HUES6 (cell line): ENCODE measurements at regions not wholly inside any gene's neighbourhood (a gene's known extent, or its start where the extent isn't known, plus 50 kb on each side); places are given as distances from the start of the nearest gene placed in this dataset.
"Not testable (repeated sequence)": the region's sequence is repeated elsewhere in the genome, so short reads cannot be mapped to it uniquely, and the experiment has no call there.

Experiments
- H3K27ac ChIP-seq: 2 replicates; pipeline ENCODE4 v1.7.0; 2013; ENCODE audit warnings: low read depth, mild to moderate bottlenecking, low read length, inconsistent platforms
- H3K27me3 ChIP-seq: 2 replicates; pipeline ENCODE4 v1.6.1; 2013; ENCODE audit warnings: low read length; ENCODE audit not compliant: control insufficient read depth, insufficient read depth
- H3K36me3 ChIP-seq: 2 replicates; pipeline ENCODE4 v1.6.1; 2013; ENCODE audit warnings: low read length; ENCODE audit not compliant: control insufficient read depth, insufficient read depth
- H3K4me1 ChIP-seq: 2 replicates; pipeline ENCODE4 v1.6.1; 2013; ENCODE audit warnings: low read length; ENCODE audit not compliant: control insufficient read depth, insufficient read depth
- H3K4me3 ChIP-seq: 2 replicates; pipeline ENCODE4 v1.5.1; 2013; ENCODE audit warnings: low read depth, low read length
- H3K9ac ChIP-seq: one replicate; pipeline ENCODE4 v1.6.1; 2013; ENCODE audit warnings: mild to moderate bottlenecking, low read length
- H3K9me3 ChIP-seq: 2 replicates; pipeline ENCODE4 v1.6.1; 2013; ENCODE audit warnings: low read depth, low read length; ENCODE audit not compliant: control insufficient read depth, insufficient read depth

GRCh38 chr2:67777836-67778429 is 284.9 kb downstream of the C1D start:
- Histone ChIP-seq H3K4me1 (no peaks in the 10 kb centered on the region), H3K9me3 (no peaks in the 10 kb centered on the region), H3K9ac (no peak overlapping the region), H3K36me3 (no peaks in the 10 kb centered on the region), H3K4me3 (no peak overlapping the region), H3K27me3 (no peaks in the 10 kb centered on the region), H3K27ac (no peak overlapping the region)

GRCh38 chr2:67780841-67781240 is 282.0 kb downstream of the C1D start:
- H3K4me3 ChIP-seq, H3K27me3 ChIP-seq, H3K9me3 ChIP-seq, H3K4me1 ChIP-seq, H3K9ac ChIP-seq, H3K36me3 ChIP-seq, H3K27ac ChIP-seq: not testable (repeated sequence)

GRCh38 chr2:67782443-67782842 is 280.4 kb downstream of the C1D start:
- no peaks in the 10 kb centered on the region for H3K4me1 ChIP-seq
- no peak overlapping the region for H3K27ac ChIP-seq
- H3K36me3 ChIP-seq: no peaks in the 10 kb centered on the region
- no peak overlapping the region for H3K9ac ChIP-seq
- no peaks in the 10 kb centered on the region for H3K9me3 ChIP-seq
- no peak overlapping the region for H3K4me3 ChIP-seq
- H3K27me3 ChIP-seq: no peaks in the 10 kb centered on the region

- Histone ChIP-seq H3K9me3 (no peaks in the 10 kb centered on the region), H3K4me3 (no peak overlapping the region), H3K9ac (no peak overlapping the region), H3K36me3 (no peaks in the 10 kb centered on the region), H3K27me3 (no peaks in the 10 kb centered on the region), H3K27ac (no peak overlapping the region), H3K4me1 (no peaks in the 10 kb centered on the region)
Observed at GRCh38 chr2:67783026-67783425, 279.8 kb downstream of the C1D start.

- H3K9ac ChIP-seq: no peak overlapping the region
- H3K4me1 ChIP-seq: no peaks in the 10 kb centered on the region
- no peaks in the 10 kb centered on the region for H3K27me3 ChIP-seq
- H3K27ac ChIP-seq: no peak overlapping the region
- no peak overlapping the region for H3K4me3 ChIP-seq
- no peaks in the 10 kb centered on the region for H3K36me3 ChIP-seq
- H3K9me3 ChIP-seq: no peaks in the 10 kb centered on the region
Observed at GRCh38 chr2:67790622-67791021, 272.2 kb downstream of the C1D start.

GRCh38 chr2:67792191-67792590 is 270.6 kb downstream of the C1D start:
- H3K4me1 ChIP-seq: no peaks in the 10 kb centered on the region
- no peaks in the 10 kb centered on the region for H3K9me3 ChIP-seq
- H3K4me3 ChIP-seq: no peak overlapping the region
- H3K9ac ChIP-seq: no peak overlapping the region
- no peaks in the 10 kb centered on the region for H3K36me3 ChIP-seq
- no peaks in the 10 kb centered on the region for H3K27me3 ChIP-seq
- no peak overlapping the region for H3K27ac ChIP-seq

- Histone ChIP-seq H3K27me3 (no peaks in the 10 kb centered on the region), H3K9ac (no peak overlapping the region), H3K4me3 (no peak overlapping the region), H3K27ac (no peak overlapping the region), H3K36me3 (no peaks in the 10 kb centered on the region), H3K4me1 (no peaks in the 10 kb centered on the region), H3K9me3 (no peaks in the 10 kb centered on the region)
Observed at GRCh38 chr2:67792681-67793091, 270.1 kb downstream of the C1D start.

- no peak overlapping the region for H3K9ac ChIP-seq
- H3K9me3 ChIP-seq: no peaks in the 10 kb centered on the region
- H3K36me3 ChIP-seq: no peaks in the 10 kb centered on the region
- H3K4me1 ChIP-seq: peaks cover 4% of the 10 kb centered on the region; the same call in 1 of the 2 replicates
- H3K27ac ChIP-seq: no peak overlapping the region
- no peak overlapping the region for H3K4me3 ChIP-seq
- H3K27me3 ChIP-seq: no peaks in the 10 kb centered on the region
Observed at GRCh38 chr2:67797801-67798540, 264.8 kb downstream of the C1D start.

- Histone ChIP-seq H3K27ac (no peak overlapping the region), H3K9me3 (no peaks in the 10 kb centered on the region), H3K27me3 (no peaks in the 10 kb centered on the region), H3K9ac (no peak overlapping the region), H3K4me3 (no peak overlapping the region), H3K36me3 (no peaks in the 10 kb centered on the region), H3K4me1 (peaks cover 4% of the 10 kb centered on the region; the same call in 1 of the 2 replicates)
Observed at GRCh38 chr2:67798541-67799160, 264.2 kb downstream of the C1D start.

- no peaks in the 10 kb centered on the region for H3K36me3 ChIP-seq
- H3K27ac ChIP-seq: no peak overlapping the region
- no peaks in the 10 kb centered on the region for H3K9me3 ChIP-seq
- peaks cover 4% of the 10 kb centered on the region; the same call in 1 of the 2 replicates for H3K4me1 ChIP-seq
- H3K9ac ChIP-seq: no peak overlapping the region
- H3K4me3 ChIP-seq: no peak overlapping the region
- H3K27me3 ChIP-seq: no peaks in the 10 kb centered on the region
Observed at GRCh38 chr2:67799886-67800285, 262.9 kb downstream of the C1D start.

GRCh38 chr2:67802291-67802690 is 260.5 kb downstream of the C1D start:
- no peak overlapping the region for H3K9ac ChIP-seq
- no peak overlapping the region for H3K27ac ChIP-seq
- H3K4me1 ChIP-seq: peaks cover 4% of the 10 kb centered on the region; the same call in 1 of the 2 replicates
- H3K4me3 ChIP-seq: no peak overlapping the region
- no peaks in the 10 kb centered on the region; the same call in 1 of the 2 replicates for H3K27me3 ChIP-seq
- no peaks in the 10 kb centered on the region for H3K9me3 ChIP-seq
- no peaks in the 10 kb centered on the region for H3K36me3 ChIP-seq
